AG04450 (cell line): ENCODE measurements at regions not wholly inside any gene's neighbourhood (a gene's known extent, or its start where the extent isn't known, plus 50 kb on each side); places are given as distances from the start of the nearest gene placed in this dataset.

Experiments used
- CTCF ChIA-PET: fragments of 300-600, 350-600 bp; formaldehyde crosslinking; extraction: SDS; loops from one replicate; lab custom pipeline; 2022; ENCODE audit warnings: antibody characterized with exemption, inconsistent platforms; lab: Charles Lee
- POLR2A ChIA-PET: fragments of 350-600 bp; formaldehyde crosslinking; extraction: SDS; loops from one replicate; lab custom pipeline; 2021; ENCODE audit warnings: antibody characterized with exemption, inconsistent platforms; lab: Yijun Ruan, JAX
- DNase-seq: peaks from one replicate; pipeline ENCODE4 v3.0.0-alpha.2; 2011; ENCODE audit warnings: low read depth, low spot score
- H3K27ac ChIP-seq: one replicate; pipeline ENCODE4 v1.5.1; 2012; ENCODE audit warnings: low read depth, low read length, control low read depth
- H3K27me3 ChIP-seq: one replicate; pipeline ENCODE4 v1.6.0; 2012; ENCODE audit warnings: low read length; ENCODE audit not compliant: control insufficient read depth, insufficient read depth
- H3K4me3 ChIP-seq: 2 replicates; pipeline ENCODE4 v1.5.1; 2011; ENCODE audit warnings: mild to moderate bottlenecking, low read depth, low read length, control low read depth
- H3K9me3 ChIP-seq: 2 replicates; pipeline ENCODE4 v1.5.1; 2012; ENCODE audit warnings: low read length; ENCODE audit not compliant: control insufficient read depth, insufficient read depth
- CTCF ChIP-seq: IDR thresholded peaks from 2 replicates; pipeline ENCODE4 v1.5.1; 2011; ENCODE audit warnings: low read depth, low read length, control low read depth, inconsistent platforms

- TF ChIP-seq CTCF, result no peak
- Histone ChIP-seq H3K4me3 (no peak overlapping the region), H3K9me3 (peaks cover 13% of the 10 kb centered on the region; the same call in 1 of the 2 replicates), H3K27ac (no peak overlapping the region), H3K27me3 (peaks cover 26% of the 10 kb centered on the region)
- CTCF ChIA-PET, result no interaction called here
- POLR2A ChIA-PET, result no interaction called here
- DNase-seq, result no peak
Observed at GRCh38 chr17:83153681-83154310, 74.4 kb downstream of the METRNL start.

GRCh38 chr17:83154311-83155127, 75.1 kb downstream of the METRNL start:
- Histone ChIP-seq H3K27ac (no peak overlapping the region), H3K27me3 (peaks cover 27% of the 10 kb centered on the region), H3K9me3 (peaks cover 13% of the 10 kb centered on the region; the same call in 1 of the 2 replicates), H3K4me3 (no peak overlapping the region)
- POLR2A ChIA-PET, result no interaction called here
- no peak for DNase-seq
- no peak for TF ChIP-seq CTCF
- CTCF ChIA-PET, result no interaction called here

GRCh38 chr17:83155128-83156121, 76.0 kb downstream of the METRNL start:
- ChIA-PET CTCF (no interaction called here), POLR2A (no interaction called here)
- no peak for DNase-seq
- TF ChIP-seq CTCF, result no peak
- H3K27me3 ChIP-seq, result peaks cover 34% of the 10 kb centered on the region
- peaks cover 13% of the 10 kb centered on the region; the same call in 1 of the 2 replicates for H3K9me3 ChIP-seq
- no peak overlapping the region for H3K27ac ChIP-seq
- H3K4me3 ChIP-seq, result no peak overlapping the region

- no peak overlapping the region for H3K4me3 ChIP-seq
Observed at GRCh38 chr17:83156408-83156807, 77.0 kb downstream of the METRNL start.

More at GRCh38 chr17:83156408-83156807, 77.0 kb downstream of the METRNL start:
- ChIA-PET POLR2A (no interaction called here), CTCF (no interaction called here)
- H3K9me3 ChIP-seq, result peaks cover 13% of the 10 kb centered on the region; the same call in 1 of the 2 replicates
- H3K27me3 ChIP-seq, result peaks cover 36% of the 10 kb centered on the region
- no peak for TF ChIP-seq CTCF
- DNase-seq, result no peak
- H3K27ac ChIP-seq, result no peak overlapping the region
